Middle frontal gyrus (tissue), 1 donor: ENCODE measurements at regions not wholly inside any gene's neighbourhood (a gene's known extent, or its start where the extent isn't known, plus 50 kb on each side); places are given as distances from the start of the nearest gene placed in this dataset.
A peak's percentile ranks its signal among the peaks of the same experiment; 100 is the strongest.

Experiments
- DNase-seq: peaks from one replicate; pipeline ENCODE4 v3.0.0-alpha.2; 2015; ENCODE audit warnings: low spot score; ENCODE audit errors: extremely low spot score

- no peak for DNase-seq
Observed at GRCh38 chr7:35581605-35582210, 113.2 kb downstream of the HERPUD2 start.

DNA sequence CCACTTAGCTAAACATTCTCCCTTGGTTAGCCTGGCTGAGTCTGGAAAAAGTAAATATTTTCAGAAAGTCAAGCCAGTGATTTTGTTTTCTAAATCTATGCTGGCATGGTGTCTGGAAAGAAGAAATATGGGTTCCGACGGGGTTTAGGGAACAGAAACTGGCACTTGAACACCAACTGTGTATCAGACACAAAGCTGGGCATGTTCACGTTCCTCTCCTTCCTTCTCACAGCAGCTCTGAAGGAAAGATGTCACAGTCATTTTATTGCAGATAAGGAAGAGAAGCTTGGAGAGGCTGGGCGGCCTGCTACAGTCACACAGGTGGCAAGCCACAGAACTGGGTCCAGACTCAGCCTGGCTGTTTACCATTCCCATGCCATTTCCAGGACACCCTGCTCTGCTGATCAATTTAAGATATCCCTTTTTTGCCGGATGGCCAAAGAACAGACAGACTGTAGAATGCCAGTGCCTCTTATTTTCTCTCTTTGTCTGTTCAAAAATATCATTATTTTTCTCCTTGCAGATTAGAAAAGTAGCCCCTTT lies 118.8 kb downstream of the HERPUD2 start:
- no peak for DNase-seq

- DNase-seq: no peak
Observed at GRCh38 chr7:35571611-35572240, 123.2 kb downstream of the HERPUD2 start.

GRCh38 chr7:35570937-35571336 lies 124.0 kb downstream of the HERPUD2 start:
- no peak for DNase-seq

DNA sequence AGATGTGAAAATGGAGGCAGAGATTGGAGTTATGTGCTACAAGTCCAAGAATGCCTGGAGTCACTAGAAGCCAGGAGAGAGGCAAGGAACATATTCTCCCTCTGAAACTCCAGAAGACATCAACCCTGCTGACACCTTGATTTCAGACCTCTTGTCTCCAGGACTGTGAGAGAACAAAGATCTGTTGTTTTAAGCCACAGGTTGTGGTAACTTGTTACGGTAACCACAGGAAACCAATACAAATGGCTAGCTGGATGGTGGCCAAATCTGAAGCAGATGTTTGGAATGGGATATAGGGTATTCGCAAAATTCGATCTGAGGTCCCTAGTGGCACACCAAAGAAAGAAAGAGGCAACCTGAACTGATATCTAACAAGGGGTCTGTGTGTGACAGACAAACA lies 129.0 kb downstream of the HERPUD2 start:
- no peak for DNase-seq

GRCh38 chr7:35558841-35559240 lies 136.1 kb downstream of the HERPUD2 start:
- no peak for DNase-seq

- no peak for DNase-seq
Observed at GRCh38 chr7:35556515-35557471, 138.1 kb downstream of the HERPUD2 start.

- DNase-seq: no peak
Observed at GRCh38 chr7:35555934-35556333, 139.0 kb downstream of the HERPUD2 start.

- DNase-seq: no peak
Observed at GRCh38 chr7:35555386-35555785, 139.5 kb downstream of the HERPUD2 start.

GRCh38 chr7:35553519-35553918 lies 141.4 kb downstream of the HERPUD2 start:
- DNase-seq: no peak

- no peak for DNase-seq
Observed at GRCh38 chr7:35552691-35553090, 142.2 kb downstream of the HERPUD2 start.

GRCh38 chr7:35551321-35552081 lies 143.4 kb downstream of the HERPUD2 start:
- DNase-seq: no peak

GRCh38 chr7:35550831-35551230 lies 144.1 kb downstream of the HERPUD2 start:
- DNase-seq: no peak

DNA sequence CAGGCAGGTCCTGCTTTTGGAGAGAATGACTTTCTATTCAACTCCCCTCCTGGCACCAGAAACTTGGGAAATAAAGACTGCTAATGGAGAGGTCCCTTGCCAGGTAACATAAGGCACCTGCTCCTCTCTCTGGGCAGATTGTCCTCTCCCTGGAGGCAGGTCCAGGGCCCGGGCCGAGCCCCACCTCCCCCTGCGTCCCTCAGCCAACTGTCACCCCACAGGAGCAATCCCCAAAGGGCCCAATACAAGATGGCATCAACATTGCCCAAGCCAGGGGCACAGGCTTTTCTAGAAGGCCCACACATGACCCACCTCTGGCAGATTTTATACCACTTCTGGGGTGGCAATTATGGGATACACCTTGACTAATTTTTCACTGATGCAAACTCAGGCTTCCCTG lies 145.2 kb downstream of the HERPUD2 start:
- no peak for DNase-seq

DNA sequence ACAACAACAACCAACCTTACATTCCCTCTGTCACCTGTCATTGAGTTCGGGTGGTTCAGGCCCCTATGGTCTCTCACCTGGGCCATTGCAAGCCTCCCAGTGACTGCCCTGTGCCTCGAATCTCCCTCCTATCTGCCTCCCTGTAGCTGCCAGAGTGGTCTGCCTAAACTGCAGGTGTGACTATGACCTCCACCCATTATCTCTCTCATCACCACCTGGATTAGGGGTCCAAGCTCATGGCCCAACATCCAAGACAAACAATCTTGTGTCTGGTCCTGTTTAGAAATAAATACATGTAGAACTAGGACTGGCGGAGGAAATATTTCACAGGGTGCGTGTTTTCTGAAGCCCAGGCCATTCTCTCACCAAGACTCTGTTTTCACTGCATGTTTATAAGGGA lies 146.6 kb downstream of the HERPUD2 start:
- DNase-seq: no peak

GRCh38 chr7:35546691-35547429 lies 148.1 kb downstream of the HERPUD2 start:
- DNase-seq: no peak

- no peak for DNase-seq
Observed at GRCh38 chr7:35545831-35546230, 149.1 kb downstream of the HERPUD2 start.

DNA sequence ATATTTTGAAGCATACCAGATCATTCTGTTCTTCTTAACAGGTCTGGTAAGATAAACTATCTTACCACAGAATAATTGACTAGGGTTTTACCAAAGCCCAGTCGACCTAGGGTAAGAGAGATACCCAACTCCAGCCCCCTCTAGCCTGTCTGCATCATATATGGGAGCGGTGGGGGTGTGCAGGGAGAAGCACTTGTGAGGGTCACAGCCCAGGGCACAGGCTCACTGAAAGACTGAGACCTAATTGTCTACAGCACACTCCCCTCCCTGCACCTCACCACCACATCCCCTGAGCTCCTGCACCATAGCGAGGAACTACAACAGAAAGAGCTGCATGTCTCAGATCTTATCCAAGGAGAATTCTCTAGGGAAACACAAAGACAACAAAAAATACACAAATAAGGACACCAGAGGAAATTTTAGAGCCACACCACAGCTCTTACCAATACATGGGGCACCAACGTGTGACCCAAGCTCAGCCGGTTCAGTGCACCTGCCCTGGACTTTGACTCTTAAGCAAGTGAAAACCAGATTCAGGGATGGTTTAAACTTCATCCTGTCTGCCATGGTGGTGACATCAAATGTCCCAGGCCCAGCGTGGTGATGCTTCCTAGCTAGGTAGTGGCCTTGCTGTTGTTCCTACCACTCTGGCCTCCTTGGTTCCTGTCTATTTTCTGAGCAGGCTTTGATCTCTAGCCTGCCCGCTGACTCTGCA lies 150.8 kb downstream of the HERPUD2 start:
- DNase-seq: no peak

DNA sequence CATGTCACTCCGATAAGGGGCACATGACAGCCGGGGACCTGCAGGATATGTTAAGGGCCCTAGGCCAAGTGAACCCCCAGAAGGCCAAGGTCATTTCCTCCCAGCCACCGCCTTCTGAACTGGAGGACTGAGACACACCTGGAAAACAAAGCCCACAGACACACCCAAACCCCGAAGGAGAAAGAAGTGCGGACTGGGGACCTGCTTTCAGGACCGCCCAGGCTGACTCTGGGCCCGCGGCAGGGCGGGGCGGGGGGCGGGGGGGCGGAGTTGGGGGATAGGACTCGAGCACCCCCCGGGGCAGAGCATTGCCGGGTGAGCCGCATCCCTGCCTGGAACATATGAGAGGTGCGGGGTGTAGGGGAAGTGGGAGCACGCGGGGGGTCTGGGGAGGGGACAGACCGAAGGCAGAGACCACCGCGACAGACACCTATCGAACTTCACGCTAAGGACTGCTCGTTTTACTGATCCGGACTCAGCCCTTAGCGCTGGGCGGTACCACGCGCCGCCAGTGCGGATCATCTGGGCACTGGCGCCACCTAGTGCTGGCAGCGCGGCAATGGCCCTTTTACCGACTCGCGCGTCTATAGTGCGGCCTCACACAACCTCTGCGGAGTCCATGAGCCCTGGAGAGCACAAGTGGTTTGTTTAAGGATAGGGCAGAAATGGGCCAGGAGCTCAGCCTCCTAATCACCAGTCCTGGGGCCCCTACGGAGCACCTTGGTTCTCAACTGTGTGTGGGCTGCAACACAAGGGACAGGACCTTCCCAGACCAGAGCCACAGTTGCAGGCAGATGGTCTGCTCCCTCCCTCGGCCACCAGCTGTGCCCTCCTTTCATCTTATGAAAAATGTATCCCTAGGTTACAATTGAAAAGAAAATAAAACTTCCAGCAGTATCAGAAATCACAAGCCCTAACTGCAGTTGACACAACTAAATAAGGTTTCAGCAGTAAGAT lies 157.6 kb downstream of the HERPUD2 start:
- peak; percentile 75 for DNase-seq
